Keratinocyte (primary cell): ENCODE measurements at regions not wholly inside any gene's neighbourhood (a gene's known extent, or its start where the extent isn't known, plus 50 kb on each side); places are given as distances from the start of the nearest gene placed in this dataset.

Experiments used
- EZH2 ChIP-seq: IDR thresholded peaks from one replicate; pipeline ENCODE4 v1.6.1; 2012; ENCODE audit warnings: inconsistent platforms, mild to moderate bottlenecking, low read length, moderate library complexity
- TF ChIP-seq, protein P1 (sequence below), 3 experiments: IDR thresholded peaks in 1 of 3; conservative IDR thresholded peaks in 1 of 3; optimal IDR thresholded peaks in 1 of 3; 2 replicates in 2 of 3; 3 replicates in 1 of 3; pipeline versions ENCODE3 to v1.5.1; 2011; ENCODE audit warnings: low read length in 3 of 3, mild to moderate bottlenecking in 3 of 3, moderate library complexity in 2 of 3, control low read depth in 1 of 3, inconsistent platforms in 1 of 3; ENCODE audit not compliant: insufficient read depth in 2 of 3; ENCODE audit errors: extremely low read depth in 1 of 3

DNA sequence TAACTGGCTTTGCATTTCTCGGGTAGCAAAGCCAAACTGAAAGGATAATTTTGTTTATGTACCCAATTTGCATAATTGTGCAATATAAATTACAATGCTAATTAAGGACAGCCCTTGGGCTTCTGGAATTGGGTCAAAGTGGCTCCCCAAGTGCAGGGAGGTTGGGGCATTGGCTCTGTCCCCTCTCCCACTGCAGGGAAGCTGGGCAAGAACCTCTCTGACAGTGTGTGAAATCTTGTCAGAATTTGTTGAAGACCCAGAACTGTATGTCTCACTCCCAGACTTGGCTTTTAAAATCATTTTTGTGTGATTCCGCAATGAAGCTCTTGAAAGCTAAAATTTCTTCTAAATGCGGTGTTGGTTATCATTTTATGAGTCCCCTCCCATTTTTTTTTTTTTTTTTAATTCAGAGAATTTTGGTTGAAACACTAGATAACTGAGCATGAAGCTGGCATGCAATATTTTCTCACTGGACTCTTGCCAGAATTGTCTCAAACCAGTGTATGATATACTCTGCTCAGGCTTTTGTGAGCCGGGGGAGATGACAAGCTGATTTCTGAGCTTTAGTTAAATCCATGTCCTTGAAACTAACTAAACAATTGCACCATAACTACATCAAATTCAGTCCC, 878.9 kb upstream of the CXADR start:
- TF ChIP-seq, protein P1, sequence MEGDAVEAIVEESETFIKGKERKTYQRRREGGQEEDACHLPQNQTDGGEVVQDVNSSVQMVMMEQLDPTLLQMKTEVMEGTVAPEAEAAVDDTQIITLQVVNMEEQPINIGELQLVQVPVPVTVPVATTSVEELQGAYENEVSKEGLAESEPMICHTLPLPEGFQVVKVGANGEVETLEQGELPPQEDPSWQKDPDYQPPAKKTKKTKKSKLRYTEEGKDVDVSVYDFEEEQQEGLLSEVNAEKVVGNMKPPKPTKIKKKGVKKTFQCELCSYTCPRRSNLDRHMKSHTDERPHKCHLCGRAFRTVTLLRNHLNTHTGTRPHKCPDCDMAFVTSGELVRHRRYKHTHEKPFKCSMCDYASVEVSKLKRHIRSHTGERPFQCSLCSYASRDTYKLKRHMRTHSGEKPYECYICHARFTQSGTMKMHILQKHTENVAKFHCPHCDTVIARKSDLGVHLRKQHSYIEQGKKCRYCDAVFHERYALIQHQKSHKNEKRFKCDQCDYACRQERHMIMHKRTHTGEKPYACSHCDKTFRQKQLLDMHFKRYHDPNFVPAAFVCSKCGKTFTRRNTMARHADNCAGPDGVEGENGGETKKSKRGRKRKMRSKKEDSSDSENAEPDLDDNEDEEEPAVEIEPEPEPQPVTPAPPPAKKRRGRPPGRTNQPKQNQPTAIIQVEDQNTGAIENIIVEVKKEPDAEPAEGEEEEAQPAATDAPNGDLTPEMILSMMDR (optimal IDR thresholded peaks at IDR 0.05 in 1 of 3, IDR thresholded peaks at IDR 0.05 in 1 of 3, conservative IDR thresholded peaks at IDR 0.05 in 1 of 3; ENCODE audit: extremely low read depth in 1 of 3, insufficient read depth in 2 of 3, low read length in 3 of 3): no peak
- no peak for TF ChIP-seq EZH2
